K562 (cell line): ENCODE measurements at regions not wholly inside any gene's neighbourhood (a gene's known extent, or its start where the extent isn't known, plus 50 kb on each side); places are given as distances from the start of the nearest gene placed in this dataset.

ENCODE experiments used
- ATAC-seq: fragments of 200-7000 bp; cut with Tn5 transposase; 3 replicates; pipeline ENCODE4 v1.9.1; 2020; ENCODE audit warnings: moderate library complexity
- BruUV-seq: library from RNA; stranded (reverse); fragments of 400-500 nt; replicated peaks from 2 replicates; lab custom pipeline; 2021; lab: Mats Ljungman, UMichigan
- CTCF ChIA-PET: fragments of 300-600 bp; formaldehyde crosslinking; extraction: SDS; loops from one replicate; lab custom pipeline; 2021; ENCODE audit warnings: low intra/inter-chr PET ratio; lab: Yijun Ruan, JAX
- POLR2A ChIA-PET: fragments of 300-600, 350-650 bp; sonication (Branson Sonifier 250); formaldehyde crosslinking; extraction: SDS; loops from one replicate; lab custom pipeline; 2021; ENCODE audit warnings: antibody characterized with exemption, inconsistent platforms; lab: Yijun Ruan, JAX
- DNase-seq, 4 experiments: peaks; one replicate each; pipeline versions ENCODE4 v3.0.0 to v3.0.0-alpha.2; 2011 to 2018; ENCODE audit warnings: low spot score in 3 of 4, mixed read lengths in 3 of 4; ENCODE audit errors: extremely low read depth in 1 of 4
- FAIRE-seq: peaks from 2 replicates; lab custom pipeline; 2011; peaks lifted over from hg19 to GRCh38; lab: Jason Lieb, UNC
- H2AFZ ChIP-seq: 2 replicates; pipeline ENCODE4 v1.6.0; 2011; ENCODE audit warnings: low read depth, low read length, control low read depth, inconsistent platforms
- H3K27ac ChIP-seq: fragments of 200-600 bp; 3 replicates; pipeline ENCODE4 v1.8.0; 2011; ENCODE audit warnings: low read depth, mild to moderate bottlenecking, control low read depth, inconsistent platforms, low read length, moderate library complexity, mixed read lengths; ENCODE audit errors: extremely low read depth
- H3K27me3 ChIP-seq, 2 experiments: fragments of 300-600 bp in 1 of 2; 2 replicates in 1 of 2; 3 replicates in 1 of 2; pipeline versions ENCODE4 v1.6.0 to v1.8.0; 2011; ENCODE audit warnings: inconsistent platforms in 2 of 2, low read length in 2 of 2, mild to moderate bottlenecking in 1 of 2, mixed read lengths in 1 of 2, moderate library complexity in 1 of 2; ENCODE audit not compliant: control insufficient read depth in 2 of 2, insufficient read depth in 2 of 2
- H3K36me3 ChIP-seq: fragments of 300-600 bp; 3 replicates; pipeline ENCODE4 v1.8.0; 2011; ENCODE audit warnings: mild to moderate bottlenecking, low read length, inconsistent platforms; ENCODE audit not compliant: control insufficient read depth, insufficient read depth
- H3K4me1 ChIP-seq, 2 experiments: fragments of 200-600 bp in 1 of 2; replicated peaks in 1 of 2; 2 replicates in 1 of 2; 3 replicates in 1 of 2; pipeline versions ENCODE4 v1.5.1 to v1.8.0; 2011; ENCODE audit warnings: inconsistent platforms in 2 of 2, low read length in 2 of 2, mild to moderate bottlenecking in 1 of 2, mixed read lengths in 1 of 2, moderate library complexity in 1 of 2; ENCODE audit not compliant: control insufficient read depth in 2 of 2, insufficient read depth in 2 of 2
- H3K4me2 ChIP-seq: 2 replicates; pipeline ENCODE4 v1.6.1; 2011; ENCODE audit warnings: low read length, control low read depth, inconsistent platforms, mixed read lengths; ENCODE audit not compliant: insufficient read depth
- H3K4me3 ChIP-seq: fragments of 200-600 bp; sonication (generic), shearing (Covaris generic); 2 replicates; pipeline ENCODE4 v1.5.1; 2016; ENCODE audit warnings: control low read depth, inconsistent platforms
- H3K79me2 ChIP-seq: fragments of 200-600 bp; 3 replicates; pipeline ENCODE4 v1.8.0; 2011; ENCODE audit warnings: low read length, inconsistent platforms; ENCODE audit not compliant: control insufficient read depth, insufficient read depth
- H3K9ac ChIP-seq, 2 experiments: 2 replicates each; pipeline versions ENCODE4 v1.6.0 to v1.6.1; 2011; ENCODE audit warnings: low read depth in 2 of 2, low read length in 2 of 2, control low read depth in 1 of 2, inconsistent platforms in 1 of 2, mild to moderate bottlenecking in 1 of 2, mixed read lengths in 1 of 2; ENCODE audit not compliant: insufficient read depth in 1 of 2
- H3K9me1 ChIP-seq: one replicate; pipeline ENCODE4 v1.6.0; 2011; ENCODE audit warnings: inconsistent platforms, mild to moderate bottlenecking, low read length, moderate library complexity; ENCODE audit not compliant: control insufficient read depth, insufficient read depth
- H3K9me3 ChIP-seq: replicated peaks from 2 replicates; pipeline ENCODE4 v1.5.1; 2011; ENCODE audit warnings: low read depth, low read length, inconsistent platforms; ENCODE audit not compliant: control insufficient read depth, insufficient read depth
- H4K20me1 ChIP-seq: replicated peaks from 2 replicates; pipeline ENCODE4 v1.6.1; 2011; ENCODE audit warnings: low read length, inconsistent platforms, mixed read lengths; ENCODE audit not compliant: control insufficient read depth, insufficient read depth
- ARID1B ChIP-seq: fragments of 450-650 bp; IDR thresholded peaks from 2 replicates; pipeline ENCODE4 v1.6.1; 2016; ENCODE audit warnings: antibody characterized with exemption, mild to moderate bottlenecking, inconsistent platforms
- EHMT2 ChIP-seq: fragments of 450-650 bp; IDR thresholded peaks from 2 replicates; pipeline ENCODE4 v1.6.1; 2018; ENCODE audit warnings: antibody characterized with exemption
- FOXJ2 ChIP-seq: fragments of 200-800 bp; sonication (Bioruptor generic); IDR thresholded peaks from 2 replicates; pipeline ENCODE4 v1.6.1; 2016; ENCODE audit warnings: missing genetic modification characterization, missing compliant biosample characterization
- HDAC6 ChIP-seq: IDR thresholded peaks from 2 replicates; pipeline ENCODE4 v1.6.1; 2012; ENCODE audit warnings: low read depth, mild to moderate bottlenecking, control low read depth, inconsistent platforms, low read length, moderate library complexity
- MEF2A ChIP-seq: IDR thresholded peaks from 2 replicates; pipeline ENCODE4 v1.6.1; 2011; ENCODE audit warnings: low read depth, mild to moderate bottlenecking, low read length, moderate library complexity; ENCODE audit not compliant: control insufficient read depth
- MXI1 ChIP-seq: IDR thresholded peaks from 2 replicates; pipeline ENCODE4 v1.6.1; 2011; ENCODE audit warnings: low read depth, mild to moderate bottlenecking, improper control_type of control experiment, low read length
- PYGO2 ChIP-seq: fragments of 450-650 bp; IDR thresholded peaks from 2 replicates; pipeline ENCODE4 v1.6.1; 2016; ENCODE audit warnings: mild to moderate bottlenecking, missing genetic modification characterization, moderate library complexity, missing compliant biosample characterization
- SIRT6 ChIP-seq: IDR thresholded peaks from one replicate; pipeline ENCODE4 v1.6.1; 2012; ENCODE audit warnings: low read depth, mild to moderate bottlenecking, control low read depth, inconsistent platforms, low read length, moderate library complexity
- SMAD1 ChIP-seq: fragments of 150-350 bp; IDR thresholded peaks from 2 replicates; pipeline ENCODE4 v1.6.1; 2014; ENCODE audit warnings: low read length, low read depth; ENCODE audit not compliant: partially characterized antibody
- SMC3 ChIP-seq: conservative IDR thresholded peaks from 2 replicates; pipeline ENCODE4 v1.6.1; 2011; ENCODE audit warnings: low read depth, low read length, improper control_type of control experiment; ENCODE audit not compliant: insufficient read depth
- SUPT5H ChIP-seq: fragments of 450-650 bp; IDR thresholded peaks from 2 replicates; pipeline ENCODE4 v1.6.1; 2016
- ZEB2 ChIP-seq: fragments of 450-650 bp; IDR thresholded peaks from 2 replicates; pipeline ENCODE4 v1.6.1; 2016
- ZNF444 ChIP-seq: fragments of 250-450 bp; sonication (Bioruptor Pico); IDR thresholded peaks from 2 replicates; pipeline ENCODE4 v1.4.0; 2020; ENCODE audit warnings: mild to moderate bottlenecking, moderate library complexity
- ZNF785 ChIP-seq: fragments of 250-450 bp; sonication (Bioruptor Pico); IDR thresholded peaks from 2 replicates; pipeline ENCODE4 v1.4.0; 2020; ENCODE audit warnings: mild to moderate bottlenecking
- ZSCAN32 ChIP-seq: fragments of 450-650 bp; formaldehyde crosslinking; IDR thresholded peaks from 2 replicates; pipeline ENCODE4 v1.4.0; 2020; ENCODE audit warnings: mild to moderate bottlenecking, moderate library complexity
- WGBS: fragments of 100-300 bp; shearing (Covaris generic); methylation state at CpG from one replicate; pipeline ENCODE4 v1.1.6; 2016; ENCODE audit warnings: low coverage, mixed read lengths; ENCODE audit not compliant: insufficient coverage; ENCODE audit errors: missing lambda C conversion rate; 5-methylcytosine and 5-hydroxymethylcytosine counted together
- in situ Hi-C: fragments of 300-500 bp; cut with MboI; formaldehyde crosslinking; loops from 4 replicates; pipeline ENCODE4 v1.15.0; 2018; ENCODE audit warnings: inconsistent platforms, mixed read lengths
- intact Hi-C: fragments of 100-400 bp; cut with micrococcal nuclease; formaldehyde crosslinking; loops from 2 replicates; pipeline ENCODE4 v1.14.2; 2022
- TF ChIP-seq, protein P1 (sequence below): sonication (generic); formaldehyde crosslinking; IDR thresholded peaks from 2 replicates; pipeline ENCODE4 v1.8.0; 2023; ENCODE audit warnings: missing genetic modification reagents, mild to moderate bottlenecking, borderline replicate concordance
- TF ChIP-seq, protein P2 (sequence below): sonication (generic); formaldehyde crosslinking; IDR thresholded peaks from 2 replicates; pipeline ENCODE4 v1.8.1; 2023; ENCODE audit warnings: mild to moderate bottlenecking, missing genetic modification reagents, moderate library complexity
- TF ChIP-seq, protein P3 (sequence below): fragments of 450-650 bp; IDR thresholded peaks from 2 replicates; pipeline ENCODE4 v1.6.1; 2017; ENCODE audit warnings: mild to moderate bottlenecking, moderate library complexity

DNA sequence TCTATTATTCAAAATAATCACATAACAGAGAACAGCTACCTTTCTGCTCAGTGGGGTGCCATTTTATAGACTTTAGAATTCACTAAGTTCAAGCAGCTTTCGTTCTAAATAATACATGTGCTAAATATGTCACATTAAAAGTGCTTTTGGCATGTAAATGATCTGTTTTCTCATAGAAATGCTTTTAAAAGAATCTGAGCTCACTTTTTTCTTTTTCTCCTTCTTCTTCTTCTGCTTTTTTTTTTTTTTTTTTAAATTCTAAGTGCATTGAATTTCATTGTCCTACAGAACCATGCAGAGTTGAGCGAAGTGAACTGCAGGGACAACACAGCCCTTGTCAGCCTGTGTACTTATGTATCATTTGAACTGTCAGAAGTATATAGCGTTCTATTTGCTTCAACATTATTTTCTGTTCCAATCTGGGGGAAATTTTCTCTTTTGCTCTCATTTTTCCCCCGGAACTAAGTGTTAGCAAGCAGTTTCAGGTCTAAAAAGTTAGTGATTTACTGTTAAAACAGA lies 193.8 kb upstream of the TMCO5A start:
- Histone ChIP-seq H3K9ac (no peak overlapping the region), H3K27ac (no peak overlapping the region), H2AFZ (no peak overlapping the region), H4K20me1 (no peaks in the 10 kb centered on the region), H3K4me3 (no peak overlapping the region), H3K27me3 (no peaks in the 10 kb centered on the region), H3K4me2 (no peak overlapping the region), H3K9me3 (no peaks in the 10 kb centered on the region), H3K9me1 (no peaks in the 10 kb centered on the region), H3K36me3 (no peaks in the 10 kb centered on the region), H3K4me1 (no peaks in the 10 kb centered on the region), H3K79me2 (no peaks in the 10 kb centered on the region)
- no TSS peak for BruUV-seq
- no peak for DNase-seq
- CTCF ChIA-PET = no interaction called here
- POLR2A ChIA-PET = no interaction called here
- in situ Hi-C loops (no loop called here), intact Hi-C loops (loop anchor here (10.0 kb wide), 1 partner anchor 56 kb away; no protein-coding TSS in a partner anchor)
- WGBS = 2% methylated on average over 4 of the region's 4 CpGs
- ATAC-seq = no peak
- no peak for FAIRE-seq
- TF ChIP-seq ZSCAN32 (CRISPR knock-in tag) (no peak), MEF2A (no peak), SMC3 (no peak), MXI1 (no peak), PYGO2 (tag) (no peak), ZEB2 (no peak), SIRT6 (no peak), ZNF785 (no peak), EHMT2 (no peak), SUPT5H (no peak), ZNF444 (CRISPR knock-in tag) (no peak), ARID1B (no peak), HDAC6 (no peak), FOXJ2 (tag) (no peak), SMAD1 (no peak)
- TF ChIP-seq, protein P1, sequence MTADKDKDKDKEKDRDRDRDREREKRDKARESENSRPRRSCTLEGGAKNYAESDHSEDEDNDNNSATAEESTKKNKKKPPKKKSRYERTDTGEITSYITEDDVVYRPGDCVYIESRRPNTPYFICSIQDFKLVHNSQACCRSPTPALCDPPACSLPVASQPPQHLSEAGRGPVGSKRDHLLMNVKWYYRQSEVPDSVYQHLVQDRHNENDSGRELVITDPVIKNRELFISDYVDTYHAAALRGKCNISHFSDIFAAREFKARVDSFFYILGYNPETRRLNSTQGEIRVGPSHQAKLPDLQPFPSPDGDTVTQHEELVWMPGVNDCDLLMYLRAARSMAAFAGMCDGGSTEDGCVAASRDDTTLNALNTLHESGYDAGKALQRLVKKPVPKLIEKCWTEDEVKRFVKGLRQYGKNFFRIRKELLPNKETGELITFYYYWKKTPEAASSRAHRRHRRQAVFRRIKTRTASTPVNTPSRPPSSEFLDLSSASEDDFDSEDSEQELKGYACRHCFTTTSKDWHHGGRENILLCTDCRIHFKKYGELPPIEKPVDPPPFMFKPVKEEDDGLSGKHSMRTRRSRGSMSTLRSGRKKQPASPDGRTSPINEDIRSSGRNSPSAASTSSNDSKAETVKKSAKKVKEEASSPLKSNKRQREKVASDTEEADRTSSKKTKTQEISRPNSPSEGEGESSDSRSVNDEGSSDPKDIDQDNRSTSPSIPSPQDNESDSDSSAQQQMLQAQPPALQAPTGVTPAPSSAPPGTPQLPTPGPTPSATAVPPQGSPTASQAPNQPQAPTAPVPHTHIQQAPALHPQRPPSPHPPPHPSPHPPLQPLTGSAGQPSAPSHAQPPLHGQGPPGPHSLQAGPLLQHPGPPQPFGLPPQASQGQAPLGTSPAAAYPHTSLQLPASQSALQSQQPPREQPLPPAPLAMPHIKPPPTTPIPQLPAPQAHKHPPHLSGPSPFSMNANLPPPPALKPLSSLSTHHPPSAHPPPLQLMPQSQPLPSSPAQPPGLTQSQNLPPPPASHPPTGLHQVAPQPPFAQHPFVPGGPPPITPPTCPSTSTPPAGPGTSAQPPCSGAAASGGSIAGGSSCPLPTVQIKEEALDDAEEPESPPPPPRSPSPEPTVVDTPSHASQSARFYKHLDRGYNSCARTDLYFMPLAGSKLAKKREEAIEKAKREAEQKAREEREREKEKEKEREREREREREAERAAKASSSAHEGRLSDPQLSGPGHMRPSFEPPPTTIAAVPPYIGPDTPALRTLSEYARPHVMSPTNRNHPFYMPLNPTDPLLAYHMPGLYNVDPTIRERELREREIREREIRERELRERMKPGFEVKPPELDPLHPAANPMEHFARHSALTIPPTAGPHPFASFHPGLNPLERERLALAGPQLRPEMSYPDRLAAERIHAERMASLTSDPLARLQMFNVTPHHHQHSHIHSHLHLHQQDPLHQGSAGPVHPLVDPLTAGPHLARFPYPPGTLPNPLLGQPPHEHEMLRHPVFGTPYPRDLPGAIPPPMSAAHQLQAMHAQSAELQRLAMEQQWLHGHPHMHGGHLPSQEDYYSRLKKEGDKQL (CRISPR knock-in tag) = no peak
- TF ChIP-seq, protein P2, sequence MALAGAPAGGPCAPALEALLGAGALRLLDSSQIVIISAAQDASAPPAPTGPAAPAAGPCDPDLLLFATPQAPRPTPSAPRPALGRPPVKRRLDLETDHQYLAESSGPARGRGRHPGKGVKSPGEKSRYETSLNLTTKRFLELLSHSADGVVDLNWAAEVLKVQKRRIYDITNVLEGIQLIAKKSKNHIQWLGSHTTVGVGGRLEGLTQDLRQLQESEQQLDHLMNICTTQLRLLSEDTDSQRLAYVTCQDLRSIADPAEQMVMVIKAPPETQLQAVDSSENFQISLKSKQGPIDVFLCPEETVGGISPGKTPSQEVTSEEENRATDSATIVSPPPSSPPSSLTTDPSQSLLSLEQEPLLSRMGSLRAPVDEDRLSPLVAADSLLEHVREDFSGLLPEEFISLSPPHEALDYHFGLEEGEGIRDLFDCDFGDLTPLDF (CRISPR knock-in tag) = no peak
- TF ChIP-seq, protein P3, sequence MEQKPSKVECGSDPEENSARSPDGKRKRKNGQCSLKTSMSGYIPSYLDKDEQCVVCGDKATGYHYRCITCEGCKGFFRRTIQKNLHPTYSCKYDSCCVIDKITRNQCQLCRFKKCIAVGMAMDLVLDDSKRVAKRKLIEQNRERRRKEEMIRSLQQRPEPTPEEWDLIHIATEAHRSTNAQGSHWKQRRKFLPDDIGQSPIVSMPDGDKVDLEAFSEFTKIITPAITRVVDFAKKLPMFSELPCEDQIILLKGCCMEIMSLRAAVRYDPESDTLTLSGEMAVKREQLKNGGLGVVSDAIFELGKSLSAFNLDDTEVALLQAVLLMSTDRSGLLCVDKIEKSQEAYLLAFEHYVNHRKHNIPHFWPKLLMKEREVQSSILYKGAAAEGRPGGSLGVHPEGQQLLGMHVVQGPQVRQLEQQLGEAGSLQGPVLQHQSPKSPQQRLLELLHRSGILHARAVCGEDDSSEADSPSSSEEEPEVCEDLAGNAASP = no peak
